ENCODE measurements at regions not wholly inside any gene's neighbourhood (a gene's known extent, or its start where the extent isn't known, plus 50 kb on each side); places are given as distances from the start of the nearest gene placed in this dataset.

DNA sequence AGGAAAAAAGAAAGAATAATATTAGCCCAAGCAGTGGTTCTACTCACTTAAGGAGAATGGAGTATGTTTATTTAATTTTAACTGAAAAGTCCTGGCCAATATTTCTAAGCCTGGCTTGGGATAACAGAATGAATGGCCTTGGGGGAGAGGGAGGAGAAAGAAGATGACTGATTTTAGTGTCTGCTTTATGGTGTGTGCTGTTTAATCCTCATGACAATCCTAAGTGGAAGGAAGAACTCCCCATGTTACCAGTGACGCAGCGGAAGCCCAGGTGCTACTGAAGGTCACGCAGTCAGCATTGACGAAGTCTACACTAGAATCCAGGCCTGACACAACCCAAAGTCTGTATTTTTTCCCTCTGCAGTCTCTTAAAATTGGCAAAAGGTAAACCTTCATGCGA is 50.5 kb downstream of the PALM2AKAP2 start:
- TF ChIP-seq CTCF (IDR thresholded peaks at IDR 0.05) (no peak), EZH2phosphoT487 (IDR thresholded peaks at IDR 0.05) (no peak)
